ENCODE measurements at regions not wholly inside any gene's neighbourhood (a gene's known extent, or its start where the extent isn't known, plus 50 kb on each side); places are given as distances from the start of the nearest gene placed in this dataset.
"Not testable (repeated sequence)": the region's sequence is repeated elsewhere in the genome, so short reads cannot be mapped to it uniquely, and the experiment has no call there.

DNA sequence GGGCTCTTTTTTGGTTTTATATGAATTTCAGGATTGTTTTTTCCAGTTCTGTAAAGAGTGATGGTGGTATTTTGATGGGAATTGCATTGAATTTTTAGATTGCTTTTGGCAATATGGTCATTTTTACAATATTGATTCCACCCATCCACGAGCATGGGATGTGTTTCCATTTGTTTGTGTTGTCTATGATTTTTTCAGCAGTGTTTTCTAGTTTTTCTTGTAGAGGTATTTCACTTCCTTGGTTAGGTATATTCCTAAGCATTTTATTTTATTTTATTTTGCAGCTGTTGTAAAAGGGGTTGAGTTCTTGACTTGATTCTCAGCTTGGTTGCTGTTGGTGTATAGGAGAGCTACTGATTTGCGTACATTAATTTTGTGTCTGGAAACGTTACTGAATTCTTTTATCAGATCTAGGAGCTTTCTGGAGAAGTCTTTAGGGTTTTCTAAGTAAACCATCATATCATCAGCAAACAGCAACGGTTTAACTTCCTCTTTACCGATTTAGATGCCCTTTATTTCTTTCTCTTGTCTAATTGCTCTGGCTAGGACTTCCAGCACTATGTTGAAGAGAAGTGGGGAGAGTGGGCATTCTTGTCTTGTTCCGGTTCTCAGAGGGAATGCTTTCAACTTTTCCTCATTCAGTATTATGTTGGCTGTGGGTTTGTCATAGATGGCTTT lies 69.4 kb upstream of the GNG12 start:
- not testable (repeated sequence) for DNase-seq

GRCh38 chr1:67898033-67898726 lies 64.9 kb upstream of the GNG12 start:
- peak; percentile 22 for DNase-seq

- peak; percentile 91 for DNase-seq
These were observed 64.1 kb upstream of the GNG12 start for GRCh38 chr1:67897270-67897949.

DNA sequence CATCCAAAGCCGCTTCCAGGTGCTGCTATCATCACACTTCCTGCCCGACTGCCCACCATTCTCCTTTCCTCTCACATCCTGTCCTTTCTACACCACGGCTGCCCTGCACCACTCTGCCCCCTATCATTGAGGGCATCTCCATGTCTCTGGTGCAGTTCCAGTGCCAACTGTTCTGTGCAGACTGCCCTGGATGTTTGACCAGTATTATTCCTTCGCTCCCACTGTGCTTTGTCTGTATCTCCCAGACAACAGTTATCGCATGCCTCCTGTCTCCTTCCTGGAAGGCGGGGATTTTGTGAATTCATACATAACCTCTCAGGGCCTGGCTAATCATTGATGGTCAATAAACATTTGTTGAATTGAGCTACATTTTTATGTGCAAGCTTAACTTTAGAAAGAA lies 63.6 kb upstream of the GNG12 start:
- DNase-seq = no peak

- DNase-seq = no peak
These were observed 61.9 kb upstream of the GNG12 start for GRCh38 chr1:67894981-67895735.

DNA sequence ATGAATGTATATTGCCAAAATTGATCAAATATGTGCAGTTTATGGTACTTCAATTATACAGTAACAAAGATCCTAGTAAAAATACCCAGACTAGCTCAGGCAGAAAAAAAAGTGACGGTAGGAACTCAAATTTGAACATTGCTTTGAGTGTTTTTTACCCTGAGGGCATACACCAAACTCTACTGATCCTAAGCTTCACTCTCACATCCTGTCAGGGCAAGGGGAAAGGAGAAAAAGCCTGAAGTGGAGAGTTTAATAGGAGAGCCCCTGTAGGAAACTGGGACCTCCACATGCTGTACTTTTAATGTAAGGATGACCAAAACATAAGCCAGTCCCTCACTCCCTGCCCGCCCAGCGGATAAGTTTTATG lies 59.8 kb upstream of the GNG12 start:
- no peak for DNase-seq

- peak; percentile 62 for DNase-seq
These were observed 59.3 kb upstream of the GNG12 start for GRCh38 chr1:67892476-67893125.

- DNase-seq = no peak
These were observed 57.6 kb upstream of the GNG12 start for GRCh38 chr1:67890857-67891256.

GRCh38 chr1:67889953-67890567 lies 56.8 kb upstream of the GNG12 start:
- peak; percentile 88 for DNase-seq

DNA sequence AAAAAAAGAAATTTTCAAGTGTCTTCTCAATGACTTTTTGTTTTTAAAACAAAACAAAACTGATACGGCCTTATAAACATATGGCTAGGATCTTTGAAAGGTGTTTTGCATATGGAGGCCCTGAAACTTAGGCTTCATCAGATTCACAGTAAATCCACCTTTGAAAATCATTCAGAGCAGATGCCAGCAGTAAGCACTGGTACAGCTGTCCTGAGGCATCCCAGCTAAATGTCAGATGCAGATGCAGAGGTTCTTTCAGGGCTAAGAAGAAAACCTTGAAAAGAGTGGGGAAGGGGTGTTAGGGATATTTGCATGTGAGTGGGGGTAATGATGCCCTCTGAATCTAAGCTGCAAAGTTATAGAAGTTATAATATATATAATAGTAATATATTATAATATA lies 56.2 kb upstream of the GNG12 start:
- DNase-seq = no peak

DNA sequence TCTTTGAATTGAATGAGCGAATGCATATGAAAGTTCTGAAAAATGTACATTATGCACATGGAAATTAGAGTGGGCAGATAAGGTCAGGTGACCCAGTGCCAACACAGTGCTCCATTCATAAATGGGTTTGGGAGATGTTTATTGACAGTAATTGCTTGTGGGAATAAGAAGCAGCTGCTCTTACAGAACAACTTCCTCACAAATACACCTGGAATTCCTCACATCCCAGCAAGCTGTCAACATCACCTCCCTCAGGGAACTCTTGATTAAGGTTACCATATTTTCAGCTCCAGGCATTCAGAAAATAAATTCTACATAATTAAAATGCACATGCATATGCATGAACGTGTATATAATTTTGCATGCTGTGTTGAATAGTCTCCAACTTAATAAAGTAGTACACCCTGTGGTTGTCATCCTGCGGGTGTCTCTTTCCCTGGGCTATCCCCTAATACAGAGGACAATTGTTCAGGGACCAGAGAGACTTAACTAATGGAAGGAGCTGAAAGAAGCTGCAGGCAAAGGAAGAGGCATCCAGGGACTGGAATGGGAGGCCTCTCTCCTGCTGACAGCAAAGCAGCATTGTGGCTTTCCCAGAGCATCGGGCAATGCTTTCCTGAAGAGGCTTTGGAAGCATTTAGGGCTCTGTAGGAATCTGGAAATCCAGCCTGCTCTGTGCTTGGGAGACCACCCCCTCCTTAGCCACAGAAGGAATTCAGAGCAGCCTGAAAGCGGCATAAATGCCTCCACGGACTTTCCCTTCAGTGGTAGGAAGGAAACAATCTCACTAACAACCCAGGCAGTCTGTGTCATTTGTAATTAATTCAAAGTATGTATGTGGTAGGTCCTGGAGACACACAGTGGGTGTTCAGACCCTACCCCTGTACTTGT lies 55.2 kb upstream of the GNG12 start:
- DNase-seq = peak; percentile 91

GRCh38 chr1:67887146-67887545 lies 53.9 kb upstream of the GNG12 start:
- peak; percentile 18 for DNase-seq

- DNase-seq = no peak
These were observed 52.8 kb upstream of the GNG12 start for GRCh38 chr1:67886076-67886475.

DNA sequence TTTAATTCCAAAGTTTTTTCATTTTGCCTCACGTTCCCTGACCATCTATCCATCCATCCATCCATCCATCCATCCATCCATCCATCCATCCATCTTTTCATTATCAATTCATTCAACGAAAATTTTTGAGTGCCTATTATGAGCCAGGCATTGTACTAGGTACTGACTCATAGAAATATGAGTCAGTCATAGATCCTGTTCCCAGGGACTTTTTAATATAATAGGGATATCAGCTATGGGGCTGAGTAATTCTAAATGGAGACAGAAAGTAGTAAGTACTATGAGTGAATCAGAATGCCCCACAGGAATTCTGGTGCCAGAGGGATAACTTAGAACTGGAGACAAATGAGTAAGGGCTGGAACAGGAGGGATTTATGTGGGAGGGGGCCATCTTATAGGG lies 49.8 kb upstream of the GNG12 start:
- DNase-seq = peak; percentile 87
